Activated CD8-positive, alpha-beta T cell treated with anti-CD3 and anti-CD28 coated beads for 36 hours (primary cell): ENCODE measurements at regions not wholly inside any gene's neighbourhood (a gene's known extent, or its start where the extent isn't known, plus 50 kb on each side); places are given as distances from the start of the nearest gene placed in this dataset.

Experiments
- ATAC-seq: fragments of 200-7000 bp; cut with Tn5 transposase; one replicate; pipeline ENCODE4 v1.10.0; 2021; ENCODE audit warnings: mild to moderate bottlenecking, moderate library complexity
- CTCF ChIA-PET: fragments of 350-600 bp; sonication (Branson Sonifier 250); formaldehyde crosslinking; loops from one replicate; lab custom pipeline; 2021; ENCODE audit warnings: antibody characterized with exemption; lab: Charles Lee
- POLR2A ChIA-PET: fragments of 350-600 bp; sonication (Branson Sonifier 250); formaldehyde crosslinking; loops from one replicate; lab custom pipeline; 2021; ENCODE audit warnings: antibody characterized with exemption; lab: Charles Lee
- DNase-seq: peaks from one replicate; pipeline ENCODE4 v3.0.0-alpha.2; 2020
- H3K27ac Mint-ChIP-seq: one replicate; pipeline ENCODE4 v1.8.0; 2021; ENCODE audit warnings: mild to moderate bottlenecking, mixed read lengths
- H3K27me3 Mint-ChIP-seq: one replicate; pipeline ENCODE4 v1.8.0; 2021; ENCODE audit warnings: mixed read lengths
- H3K36me3 Mint-ChIP-seq: one replicate; pipeline ENCODE4 v1.8.0; 2021; ENCODE audit warnings: low read depth, mixed read lengths
- H3K4me1 Mint-ChIP-seq: one replicate; pipeline ENCODE4 v1.8.0; 2021; ENCODE audit warnings: low read depth, mixed read lengths
- H3K4me3 Mint-ChIP-seq: one replicate; pipeline ENCODE4 v1.8.0; 2021; ENCODE audit warnings: mild to moderate bottlenecking, moderate library complexity, mixed read lengths
- H3K9me3 Mint-ChIP-seq: one replicate; pipeline ENCODE4 v1.8.0; 2021; ENCODE audit warnings: mixed read lengths
- CTCF ChIP-seq: fragments of 200-600 bp; IDR thresholded peaks from one replicate; pipeline ENCODE4 v1.8.0; 2022; ENCODE audit warnings: antibody characterized with exemption, mild to moderate bottlenecking
- intact Hi-C: fragments of 100-400 bp; cut with micrococcal nuclease; formaldehyde crosslinking; loops from one replicate; pipeline ENCODE4 v1.10.0; 2022

GRCh38 chr18:46310675-46311345 is 206.6 kb downstream of the HAUS1 start:
- Mint-ChIP-seq H3K36me3 (no peaks in the 10 kb centered on the region), H3K4me1 (no peaks in the 10 kb centered on the region), H3K4me3 (no peak overlapping the region), H3K9me3 (peaks cover 8% of the 10 kb centered on the region), H3K27me3 (no peaks in the 10 kb centered on the region), H3K27ac (no peak overlapping the region)
- TF ChIP-seq CTCF: no peak
- DNase-seq (no peak), ATAC-seq (no peak)
- CTCF ChIA-PET: no interaction called here
- intact Hi-C loops: no loop called here
- POLR2A ChIA-PET: no interaction called here

GRCh38 chr18:46311491-46311890 is 207.3 kb downstream of the HAUS1 start:
- H3K4me1 Mint-ChIP-seq: no peaks in the 10 kb centered on the region
- no peak overlapping the region for H3K4me3 Mint-ChIP-seq
- DNase-seq: no peak
- intact Hi-C loops: no loop called here
- TF ChIP-seq CTCF: no peak
- no peak for ATAC-seq
- no peak overlapping the region for H3K27ac Mint-ChIP-seq
- peaks cover 6% of the 10 kb centered on the region for H3K9me3 Mint-ChIP-seq
- no peaks in the 10 kb centered on the region for H3K27me3 Mint-ChIP-seq
- POLR2A ChIA-PET: no interaction called here
- CTCF ChIA-PET: no interaction called here
- no peaks in the 10 kb centered on the region for H3K36me3 Mint-ChIP-seq

- POLR2A ChIA-PET: no interaction called here
- no peak for TF ChIP-seq CTCF
Observed at GRCh38 chr18:46312221-46312620, 208.0 kb downstream of the HAUS1 start.

GRCh38 chr18:46313521-46313920 is 209.3 kb downstream of the HAUS1 start:
- no peak for TF ChIP-seq CTCF
- intact Hi-C loops: no loop called here
- H3K4me1 Mint-ChIP-seq: no peaks in the 10 kb centered on the region
- no peaks in the 10 kb centered on the region for H3K9me3 Mint-ChIP-seq
- ATAC-seq (no peak), DNase-seq (no peak)
- ChIA-PET POLR2A (no interaction called here), CTCF (interaction anchor here (1.4 kb wide), 1 partner anchor 140 kb away, joined by 7 read pairs; a partner anchor contains a TSS)
- H3K27me3 Mint-ChIP-seq: no peaks in the 10 kb centered on the region
- no peaks in the 10 kb centered on the region for H3K36me3 Mint-ChIP-seq
- no peak overlapping the region for H3K4me3 Mint-ChIP-seq
- H3K27ac Mint-ChIP-seq: no peak overlapping the region

More at GRCh38 chr18:46312221-46312620, 208.0 kb downstream of the HAUS1 start:
- Mint-ChIP-seq H3K4me3 (no peak overlapping the region), H3K27me3 (no peaks in the 10 kb centered on the region), H3K27ac (no peak overlapping the region), H3K4me1 (no peaks in the 10 kb centered on the region), H3K36me3 (no peaks in the 10 kb centered on the region), H3K9me3 (peaks cover 4% of the 10 kb centered on the region)
- CTCF ChIA-PET: no interaction called here
- ATAC-seq (no peak), DNase-seq (no peak)
- intact Hi-C loops: no loop called here

GRCh38 chr18:46314011-46314410 is 209.8 kb downstream of the HAUS1 start:
- no peaks in the 10 kb centered on the region for H3K4me1 Mint-ChIP-seq
- TF ChIP-seq CTCF: no peak
- POLR2A ChIA-PET: no interaction called here
- no peaks in the 10 kb centered on the region for H3K9me3 Mint-ChIP-seq
- CTCF ChIA-PET: interaction anchor here (1.4 kb wide), 1 partner anchor 140 kb away, joined by 7 read pairs; a partner anchor contains a TSS
- intact Hi-C loops: no loop called here
- no peak overlapping the region for H3K4me3 Mint-ChIP-seq
- no peak overlapping the region for H3K27ac Mint-ChIP-seq
- DNase-seq: no peak
- ATAC-seq: no peak
- H3K36me3 Mint-ChIP-seq: no peaks in the 10 kb centered on the region
- H3K27me3 Mint-ChIP-seq: no peaks in the 10 kb centered on the region
